ENCODE measurements at regions not wholly inside any gene's neighbourhood (a gene's known extent, or its start where the extent isn't known, plus 50 kb on each side); places are given as distances from the start of the nearest gene placed in this dataset.

DNA sequence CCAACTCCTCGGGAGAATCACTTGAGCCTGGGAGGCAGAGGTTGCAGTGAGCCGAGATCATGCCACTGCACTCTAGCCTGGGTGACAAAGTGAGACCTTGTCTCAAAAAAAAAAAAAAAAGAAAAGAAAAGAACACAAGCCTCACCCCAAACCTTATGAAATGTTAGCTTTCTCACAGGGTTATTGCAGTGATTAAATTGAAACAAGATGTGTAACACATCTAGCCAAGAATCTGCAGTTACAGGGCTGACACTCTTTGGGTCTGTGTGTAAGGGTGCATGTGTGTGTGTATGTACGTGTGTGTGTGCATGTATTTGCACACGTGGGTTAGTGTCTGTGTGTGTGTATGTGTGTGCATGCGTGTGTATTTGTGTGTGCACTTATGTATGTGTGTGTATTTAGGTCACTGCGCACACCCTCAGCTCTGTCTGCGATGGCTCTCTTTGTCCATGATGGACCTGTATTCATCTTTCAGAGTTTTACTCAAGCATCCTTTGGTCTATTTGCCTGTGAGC lies 336.3 kb downstream of the UQCRFS1 start:
- TF ChIP-seq, protein P1, sequence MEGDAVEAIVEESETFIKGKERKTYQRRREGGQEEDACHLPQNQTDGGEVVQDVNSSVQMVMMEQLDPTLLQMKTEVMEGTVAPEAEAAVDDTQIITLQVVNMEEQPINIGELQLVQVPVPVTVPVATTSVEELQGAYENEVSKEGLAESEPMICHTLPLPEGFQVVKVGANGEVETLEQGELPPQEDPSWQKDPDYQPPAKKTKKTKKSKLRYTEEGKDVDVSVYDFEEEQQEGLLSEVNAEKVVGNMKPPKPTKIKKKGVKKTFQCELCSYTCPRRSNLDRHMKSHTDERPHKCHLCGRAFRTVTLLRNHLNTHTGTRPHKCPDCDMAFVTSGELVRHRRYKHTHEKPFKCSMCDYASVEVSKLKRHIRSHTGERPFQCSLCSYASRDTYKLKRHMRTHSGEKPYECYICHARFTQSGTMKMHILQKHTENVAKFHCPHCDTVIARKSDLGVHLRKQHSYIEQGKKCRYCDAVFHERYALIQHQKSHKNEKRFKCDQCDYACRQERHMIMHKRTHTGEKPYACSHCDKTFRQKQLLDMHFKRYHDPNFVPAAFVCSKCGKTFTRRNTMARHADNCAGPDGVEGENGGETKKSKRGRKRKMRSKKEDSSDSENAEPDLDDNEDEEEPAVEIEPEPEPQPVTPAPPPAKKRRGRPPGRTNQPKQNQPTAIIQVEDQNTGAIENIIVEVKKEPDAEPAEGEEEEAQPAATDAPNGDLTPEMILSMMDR (IDR thresholded peaks at IDR 0.05; ENCODE audit: low read depth, low read length) = no peak
- H3K4me3 ChIP-seq (replicated peaks in 1 of 2; ENCODE audit: low read depth in 2 of 2, low read length in 2 of 2) = no peak overlapping the region
- no peak for DNase-seq (ENCODE audit: low read depth in 2 of 2)

DNA sequence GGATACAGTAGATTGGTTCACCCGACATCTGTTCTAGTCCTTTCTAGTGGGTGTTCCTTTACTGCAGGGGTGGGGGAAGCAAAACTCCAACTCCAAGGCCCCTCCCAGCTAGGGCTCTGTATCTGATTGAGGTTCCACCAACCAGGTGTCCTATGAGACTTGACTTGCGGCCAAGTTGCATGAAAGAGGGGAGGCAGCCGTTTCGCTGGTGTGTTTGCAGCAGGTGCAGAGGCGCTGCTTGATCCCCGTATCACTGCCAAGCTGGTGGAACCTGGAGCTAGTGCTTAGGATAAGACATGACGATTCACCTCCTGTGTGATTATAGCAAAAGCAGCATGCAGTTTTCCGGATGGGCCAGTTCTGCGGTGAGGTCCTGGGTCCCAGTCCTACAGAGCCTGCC lies 338.2 kb downstream of the UQCRFS1 start:
- TF ChIP-seq, protein P1 (IDR thresholded peaks at IDR 0.05; ENCODE audit: low read depth, low read length) = no peak
- DNase-seq (ENCODE audit: low read depth in 2 of 2) = no peak
- H3K4me3 ChIP-seq (replicated peaks in 1 of 2; ENCODE audit: low read depth in 2 of 2, low read length in 2 of 2) = no peak overlapping the region

DNA sequence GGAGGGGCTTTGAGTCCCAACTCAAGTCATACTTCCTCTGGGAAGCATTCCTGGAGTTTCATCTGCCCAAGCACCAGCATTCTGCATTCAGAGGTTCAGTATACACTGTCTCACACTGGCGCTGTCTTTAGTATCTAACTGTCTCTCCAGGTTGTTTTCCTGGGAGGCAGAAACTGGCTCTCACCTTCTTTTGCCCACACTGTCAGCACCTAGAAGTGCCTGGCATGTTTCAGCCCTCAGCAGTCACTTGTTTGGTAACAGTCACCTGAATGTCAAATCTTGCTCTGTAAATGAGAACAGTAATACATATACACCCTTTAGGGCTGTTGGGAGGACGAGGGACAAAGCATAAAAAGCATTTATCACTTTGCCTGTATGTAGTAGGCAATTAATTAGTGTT lies 339.6 kb downstream of the UQCRFS1 start:
- H3K4me3 ChIP-seq (replicated peaks in 1 of 2; ENCODE audit: low read depth in 2 of 2, low read length in 2 of 2) = no peak overlapping the region
- TF ChIP-seq, protein P1 (IDR thresholded peaks at IDR 0.05; ENCODE audit: low read depth, low read length) = no peak
- DNase-seq (ENCODE audit: low read depth in 2 of 2) = no peak

DNA sequence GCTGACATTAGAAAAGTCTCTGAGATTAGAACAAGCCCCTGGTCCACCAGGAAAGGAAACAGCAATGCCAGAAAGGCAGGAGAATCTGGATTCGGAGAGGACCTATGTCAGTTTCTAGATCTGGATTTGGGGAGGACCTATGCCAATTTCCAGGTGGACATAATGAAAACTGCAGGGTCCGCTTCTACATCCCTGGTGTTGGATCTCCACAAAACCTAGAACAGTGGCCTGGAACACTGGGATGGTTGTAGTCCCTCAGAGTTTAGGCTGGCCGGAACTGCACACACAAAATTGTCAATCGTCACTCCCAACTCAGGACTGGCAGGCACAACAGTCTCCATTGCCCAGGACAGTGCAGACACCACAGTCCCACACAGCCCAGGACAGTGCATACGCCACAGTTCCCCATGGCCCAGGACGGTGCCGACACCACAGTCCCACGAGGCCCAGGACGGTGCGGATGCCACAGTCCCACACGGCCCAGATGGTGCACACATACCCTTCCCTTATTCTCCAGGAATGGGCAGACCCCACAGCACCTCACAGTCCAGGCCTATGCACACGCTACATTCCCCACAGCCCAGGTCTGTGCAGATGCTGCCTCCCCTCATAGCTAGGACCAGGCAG lies 341.7 kb downstream of the UQCRFS1 start:
- TF ChIP-seq, protein P1 (IDR thresholded peaks at IDR 0.05; ENCODE audit: low read depth, low read length) = no peak
- no peak for DNase-seq (ENCODE audit: low read depth in 2 of 2)
- H3K4me3 ChIP-seq (replicated peaks in 1 of 2; ENCODE audit: low read depth in 2 of 2, low read length in 2 of 2) = no peak overlapping the region

DNA sequence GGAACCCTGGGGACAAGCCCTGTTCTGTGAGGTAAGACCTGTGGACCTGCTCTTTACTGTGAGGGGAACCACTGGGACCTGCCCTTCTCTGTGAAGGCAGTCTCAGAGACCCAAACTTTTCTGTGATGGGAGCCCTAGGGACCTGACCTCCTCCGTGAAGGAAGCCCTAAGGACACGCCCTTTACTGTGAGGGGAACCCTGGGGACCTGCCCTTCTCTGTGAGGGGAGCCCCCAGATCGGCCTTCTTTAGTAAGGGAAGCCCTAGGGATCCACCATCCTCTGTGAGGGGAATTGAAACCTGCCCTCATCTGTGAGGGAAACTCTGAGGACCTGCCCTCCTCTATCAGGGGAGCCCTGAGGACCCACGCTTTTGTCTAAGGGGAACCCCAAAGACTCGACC lies 343.5 kb downstream of the UQCRFS1 start:
- no peak for DNase-seq (ENCODE audit: low read depth in 2 of 2)

DNA sequence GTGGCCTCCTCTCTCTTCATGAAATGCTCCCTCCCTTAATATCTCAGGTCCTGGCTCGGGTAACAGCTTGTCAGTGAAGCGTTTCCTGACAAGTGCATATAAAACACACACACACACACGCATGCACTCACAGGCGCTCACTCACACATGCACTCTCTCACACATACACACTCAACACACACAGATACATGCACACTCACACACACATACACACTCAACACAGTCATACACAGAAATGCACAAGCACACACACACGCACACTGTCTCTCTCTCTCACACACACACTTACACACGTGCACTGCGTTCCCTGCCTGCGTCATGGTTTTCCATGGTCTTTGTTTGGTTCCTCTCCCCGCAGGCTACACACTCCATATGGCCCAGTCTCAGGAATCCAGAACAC lies 344.1 kb downstream of the UQCRFS1 start:
- TF ChIP-seq, protein P1 (IDR thresholded peaks at IDR 0.05; ENCODE audit: low read depth, low read length) = no peak
- DNase-seq (ENCODE audit: low read depth in 2 of 2) = no peak
- H3K4me3 ChIP-seq (replicated peaks in 1 of 2; ENCODE audit: low read depth in 2 of 2, low read length in 2 of 2) = no peak overlapping the region

More for the DNA sequence above, 343.5 kb downstream of the UQCRFS1 start:
- TF ChIP-seq, protein P1 (IDR thresholded peaks at IDR 0.05; ENCODE audit: low read depth, low read length) = no peak
- no peak overlapping the region for H3K4me3 ChIP-seq (replicated peaks in 1 of 2; ENCODE audit: low read depth in 2 of 2, low read length in 2 of 2)

DNA sequence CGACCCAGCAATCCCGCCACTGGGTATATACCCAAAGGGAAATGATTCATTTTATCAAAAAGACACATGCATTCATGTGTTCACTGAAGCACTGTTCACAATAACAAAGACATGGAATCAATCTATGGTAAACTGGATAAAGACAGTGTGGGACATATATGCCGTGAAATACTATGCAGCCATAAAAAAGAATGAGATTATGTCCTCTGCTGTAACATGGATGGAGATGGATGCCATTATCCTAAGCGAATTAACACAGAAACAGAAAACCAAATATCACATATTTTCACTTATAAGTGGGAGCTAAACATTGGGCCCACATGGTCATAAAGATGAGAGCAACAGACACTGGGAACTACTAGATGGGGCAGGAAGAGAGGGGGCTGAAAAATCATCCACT lies 345.0 kb downstream of the UQCRFS1 start:
- H3K4me3 ChIP-seq (replicated peaks in 1 of 2; ENCODE audit: low read depth in 2 of 2, low read length in 2 of 2) = no peak overlapping the region
- TF ChIP-seq, protein P1 (IDR thresholded peaks at IDR 0.05; ENCODE audit: low read depth, low read length) = no peak
- no peak for DNase-seq (ENCODE audit: low read depth in 2 of 2)

Measured in cardiac fibroblast (primary cell).